Activated CD4-positive, alpha-beta memory T cell treated with anti-CD3 and anti-CD28 coated beads for 36 hours (primary cell): ENCODE measurements at regions not wholly inside any gene's neighbourhood (a gene's known extent, or its start where the extent isn't known, plus 50 kb on each side); places are given as distances from the start of the nearest gene placed in this dataset.
"Not testable (repeated sequence)": the region's sequence is repeated elsewhere in the genome, so short reads cannot be mapped to it uniquely, and the experiment has no call there.

Experiments
- CTCF ChIA-PET: fragments of 350-600 bp; sonication (Branson Sonifier 250); formaldehyde crosslinking; loops from one replicate; lab custom pipeline; 2021; ENCODE audit warnings: antibody characterized with exemption, inconsistent platforms; lab: Charles Lee
- POLR2A ChIA-PET: fragments of 350-600 bp; sonication (Branson Sonifier 250); formaldehyde crosslinking; loops from one replicate; lab custom pipeline; 2021; ENCODE audit warnings: antibody characterized with exemption; lab: Charles Lee
- DNase-seq: peaks from one replicate; pipeline ENCODE4 v3.0.0-alpha.2; 2020
- H3K27ac Mint-ChIP-seq: one replicate; pipeline ENCODE4 v1.8.0; 2021; ENCODE audit warnings: mixed read lengths
- H3K27me3 Mint-ChIP-seq: one replicate; pipeline ENCODE4 v1.8.0; 2021; ENCODE audit warnings: mixed read lengths
- H3K36me3 Mint-ChIP-seq: one replicate; pipeline ENCODE4 v1.8.0; 2021; ENCODE audit warnings: mixed read lengths
- H3K4me1 Mint-ChIP-seq: one replicate; pipeline ENCODE4 v1.8.0; 2021; ENCODE audit warnings: low read depth, mixed read lengths
- H3K4me3 Mint-ChIP-seq: one replicate; pipeline ENCODE4 v1.8.0; 2021; ENCODE audit warnings: mild to moderate bottlenecking, mixed read lengths
- H3K9me3 Mint-ChIP-seq: one replicate; pipeline ENCODE4 v1.8.0; 2021; ENCODE audit warnings: mixed read lengths
- intact Hi-C: fragments of 100-400 bp; cut with micrococcal nuclease; formaldehyde crosslinking; loops from one replicate; pipeline ENCODE4 v1.15.1; 2023

- Mint-ChIP-seq H3K36me3 (no peaks in the 10 kb centered on the region), H3K27me3 (no peaks in the 10 kb centered on the region), H3K27ac (no peak overlapping the region), H3K4me1 (no peaks in the 10 kb centered on the region), H3K4me3 (no peak overlapping the region), H3K9me3 (peaks cover 12% of the 10 kb centered on the region)
- intact Hi-C loops: no loop called here
- ChIA-PET POLR2A (no interaction called here), CTCF (no interaction called here)
- no peak for DNase-seq
These were observed 491.1 kb downstream of the BRINP3 start for GRCh38 chr1:189986516-189986915.

GRCh38 chr1:189987509-189987908, 490.2 kb downstream of the BRINP3 start:
- Mint-ChIP-seq H3K9me3 (peaks cover 19% of the 10 kb centered on the region), H3K4me3 (no peak overlapping the region), H3K27me3 (no peaks in the 10 kb centered on the region), H3K36me3 (no peaks in the 10 kb centered on the region), H3K27ac (no peak overlapping the region), H3K4me1 (no peaks in the 10 kb centered on the region)
- intact Hi-C loops: no loop called here
- DNase-seq: no peak
- ChIA-PET POLR2A (no interaction called here), CTCF (no interaction called here)

- intact Hi-C loops: no loop called here
- H3K27me3 Mint-ChIP-seq: no peaks in the 10 kb centered on the region
- CTCF ChIA-PET: no interaction called here
- no peak overlapping the region for H3K4me3 Mint-ChIP-seq
- H3K4me1 Mint-ChIP-seq: no peaks in the 10 kb centered on the region
- H3K9me3 Mint-ChIP-seq: peaks cover 35% of the 10 kb centered on the region
- POLR2A ChIA-PET: no interaction called here
- no peak for DNase-seq
- H3K27ac Mint-ChIP-seq: no peak overlapping the region
- H3K36me3 Mint-ChIP-seq: no peaks in the 10 kb centered on the region
These were observed 484.8 kb downstream of the BRINP3 start for GRCh38 chr1:189992856-189993255.

- no peaks in the 10 kb centered on the region for H3K36me3 Mint-ChIP-seq
- no peaks in the 10 kb centered on the region for H3K4me1 Mint-ChIP-seq
- ChIA-PET CTCF (no interaction called here), POLR2A (no interaction called here)
- H3K9me3 Mint-ChIP-seq: peaks cover 13% of the 10 kb centered on the region
- no peaks in the 10 kb centered on the region for H3K27me3 Mint-ChIP-seq
- no peak for DNase-seq
- H3K27ac Mint-ChIP-seq: no peak overlapping the region
- intact Hi-C loops: no loop called here
- no peak overlapping the region for H3K4me3 Mint-ChIP-seq
These were observed 477.2 kb downstream of the BRINP3 start for GRCh38 chr1:190000365-190000872.

GRCh38 chr1:190001187-190001586, 476.5 kb downstream of the BRINP3 start:
- H3K27me3 Mint-ChIP-seq: no peaks in the 10 kb centered on the region
- CTCF ChIA-PET: no interaction called here
- no peak overlapping the region for H3K4me3 Mint-ChIP-seq
- no peaks in the 10 kb centered on the region for H3K36me3 Mint-ChIP-seq
- POLR2A ChIA-PET: no interaction called here
- H3K4me1 Mint-ChIP-seq: no peaks in the 10 kb centered on the region
- H3K27ac Mint-ChIP-seq: no peak overlapping the region
- intact Hi-C loops: no loop called here
- DNase-seq: no peak
- H3K9me3 Mint-ChIP-seq: peaks cover 16% of the 10 kb centered on the region

GRCh38 chr1:190003376-190003775, 474.3 kb downstream of the BRINP3 start:
- H3K27me3 Mint-ChIP-seq: no peaks in the 10 kb centered on the region
- peaks cover 16% of the 10 kb centered on the region for H3K9me3 Mint-ChIP-seq
- H3K4me3 Mint-ChIP-seq: no peak overlapping the region
- intact Hi-C loops: no loop called here
- no peaks in the 10 kb centered on the region for H3K4me1 Mint-ChIP-seq
- DNase-seq: no peak
- H3K27ac Mint-ChIP-seq: no peak overlapping the region
- CTCF ChIA-PET: no interaction called here
- POLR2A ChIA-PET: no interaction called here
- H3K36me3 Mint-ChIP-seq: no peaks in the 10 kb centered on the region

- ChIA-PET POLR2A (no interaction called here), CTCF (no interaction called here)
- DNase-seq: no peak
- Mint-ChIP-seq H3K36me3 (no peaks in the 10 kb centered on the region), H3K4me1 (no peaks in the 10 kb centered on the region), H3K27ac (no peak overlapping the region), H3K4me3 (no peak overlapping the region), H3K27me3 (no peaks in the 10 kb centered on the region), H3K9me3 (peaks cover 28% of the 10 kb centered on the region)
- intact Hi-C loops: no loop called here
These were observed 466.1 kb downstream of the BRINP3 start for GRCh38 chr1:190011585-190011984.

GRCh38 chr1:190019151-190019550, 458.5 kb downstream of the BRINP3 start:
- H3K36me3 Mint-ChIP-seq, H3K27me3 Mint-ChIP-seq, H3K4me3 Mint-ChIP-seq, H3K4me1 Mint-ChIP-seq, DNase-seq, intact Hi-C loops, H3K27ac Mint-ChIP-seq, CTCF ChIA-PET, POLR2A ChIA-PET: not testable (repeated sequence)
- peaks cover 12% of the 10 kb centered on the region for H3K9me3 Mint-ChIP-seq

GRCh38 chr1:190019717-190020116, 457.9 kb downstream of the BRINP3 start:
- POLR2A ChIA-PET: no interaction called here
- CTCF ChIA-PET: no interaction called here
- Mint-ChIP-seq H3K4me1 (no peaks in the 10 kb centered on the region), H3K27ac (no peak overlapping the region), H3K36me3 (no peaks in the 10 kb centered on the region), H3K9me3 (peaks cover 9% of the 10 kb centered on the region), H3K27me3 (no peaks in the 10 kb centered on the region), H3K4me3 (no peak overlapping the region)
- intact Hi-C loops: no loop called here
- DNase-seq: no peak

GRCh38 chr1:190022709-190023108, 455.0 kb downstream of the BRINP3 start:
- Mint-ChIP-seq H3K27me3 (no peaks in the 10 kb centered on the region), H3K9me3 (peaks cover 11% of the 10 kb centered on the region), H3K36me3 (no peaks in the 10 kb centered on the region), H3K4me3 (no peak overlapping the region), H3K4me1 (no peaks in the 10 kb centered on the region), H3K27ac (no peak overlapping the region)
- ChIA-PET CTCF (no interaction called here), POLR2A (no interaction called here)
- DNase-seq: no peak
- intact Hi-C loops: no loop called here

GRCh38 chr1:190029441-190029840, 448.2 kb downstream of the BRINP3 start:
- Mint-ChIP-seq H3K4me1 (no peaks in the 10 kb centered on the region), H3K4me3 (no peak overlapping the region), H3K36me3 (no peaks in the 10 kb centered on the region), H3K9me3 (peaks cover 10% of the 10 kb centered on the region), H3K27ac (no peak overlapping the region), H3K27me3 (no peaks in the 10 kb centered on the region)
- DNase-seq: no peak
- CTCF ChIA-PET: no interaction called here
- intact Hi-C loops: no loop called here
- POLR2A ChIA-PET: no interaction called here

GRCh38 chr1:190043655-190044054, 434.0 kb downstream of the BRINP3 start:
- CTCF ChIA-PET: no interaction called here
- POLR2A ChIA-PET: no interaction called here
- DNase-seq: no peak
- Mint-ChIP-seq H3K36me3 (no peaks in the 10 kb centered on the region), H3K4me1 (no peaks in the 10 kb centered on the region), H3K27me3 (no peaks in the 10 kb centered on the region), H3K27ac (no peak overlapping the region), H3K9me3 (peaks cover 8% of the 10 kb centered on the region), H3K4me3 (no peak overlapping the region)
- intact Hi-C loops: no loop called here

- H3K9me3 Mint-ChIP-seq: peaks cover 5% of the 10 kb centered on the region
These were observed 431.4 kb downstream of the BRINP3 start for GRCh38 chr1:190046231-190046630.

More at GRCh38 chr1:190046231-190046630, 431.4 kb downstream of the BRINP3 start:
- POLR2A ChIA-PET: no interaction called here
- no peak overlapping the region for H3K4me3 Mint-ChIP-seq
- CTCF ChIA-PET: no interaction called here
- no peaks in the 10 kb centered on the region for H3K4me1 Mint-ChIP-seq
- DNase-seq: no peak
- no peaks in the 10 kb centered on the region for H3K36me3 Mint-ChIP-seq
- no peak overlapping the region for H3K27ac Mint-ChIP-seq
- no peaks in the 10 kb centered on the region for H3K27me3 Mint-ChIP-seq
- intact Hi-C loops: no loop called here
